HCT116 (cell line): ENCODE measurements at regions not wholly inside any gene's neighbourhood (a gene's known extent, or its start where the extent isn't known, plus 50 kb on each side); places are given as distances from the start of the nearest gene placed in this dataset.

Experiments
- ATAC-seq: fragments of 200-7000 bp; cut with Tn5 transposase; 2 replicates; pipeline ENCODE4 v1.9.1; 2020; ENCODE audit warnings: mild to moderate bottlenecking, moderate library complexity
- BruUV-seq: library from RNA; stranded (reverse); fragments of 400-500 nt; replicated peaks from 2 replicates; lab custom pipeline; 2021; lab: Mats Ljungman, UMichigan
- CTCF ChIA-PET: fragments of 300-600 bp; sonication (Branson Sonifier 250); formaldehyde crosslinking; loops from one replicate; lab custom pipeline; 2021; ENCODE audit warnings: antibody characterized with exemption; lab: Charles Lee
- POLR2A ChIA-PET: fragments of 300-600, 350-600 bp; sonication (Branson Sonifier 250); formaldehyde crosslinking; loops from one replicate; lab custom pipeline; 2021; ENCODE audit warnings: antibody characterized with exemption; lab: Charles Lee
- RAD21 ChIA-PET, 2 experiments: fragments of 300-600 bp; sonication (Branson Sonifier 250); formaldehyde crosslinking; loops; one replicate each; lab custom pipeline; 2023; ENCODE audit warnings: low total read pairs in 2 of 2; ENCODE audit not compliant: uncharacterized antibody in 2 of 2, unreplicated experiment in 2 of 2, low non-redundant PET in 1 of 2; lab: Charles Lee
- DNase-seq: peaks from one replicate; pipeline ENCODE4 v3.0.0-alpha.2; 2010; ENCODE audit warnings: low read depth, low spot score
- H2AFZ ChIP-seq: fragments of 200-600 bp; shearing (Covaris generic), sonication (generic); 2 replicates; pipeline ENCODE4 v1.6.1; 2017; ENCODE audit warnings: low read depth, mixed run types, mixed read lengths, antibody characterized with exemption, low read length; ENCODE audit not compliant: poor library complexity, severe bottlenecking
- H3K27ac ChIP-seq: 2 replicates; pipeline ENCODE4 v1.5.1; 2012; ENCODE audit warnings: low read depth, low read length
- H3K27me3 ChIP-seq: fragments of 200-600 bp; sonication (generic); 2 replicates; pipeline ENCODE4 v1.6.1; 2016; ENCODE audit warnings: mixed run types, low read length, mixed read lengths; ENCODE audit not compliant: insufficient read depth
- H3K36me3 ChIP-seq, 2 experiments: fragments of 200-500 bp in 1 of 2; fragments of 200-600 bp in 1 of 2; sonication (Bioruptor generic) in 1 of 2; sonication (generic) in 1 of 2; 2 replicates each; pipeline versions ENCODE4 v1.5.1 to v1.6.1; 2014 to 2016; ENCODE audit warnings: low read length in 2 of 2, inconsistent platforms in 1 of 2, mixed read lengths in 1 of 2, mixed run types in 1 of 2; ENCODE audit not compliant: insufficient read depth in 2 of 2, control insufficient read depth in 1 of 2
- H3K4me1 ChIP-seq, 2 experiments: fragments of 200-600 bp in 1 of 2; sonication (generic) in 1 of 2; 2 replicates each; pipeline versions ENCODE4 v1.5.1 to v1.6.1; 2012 to 2017; ENCODE audit warnings: low read length in 2 of 2, inconsistent platforms in 1 of 2, mild to moderate bottlenecking in 1 of 2, mixed read lengths in 1 of 2, mixed run types in 1 of 2, moderate library complexity in 1 of 2; ENCODE audit not compliant: insufficient read depth in 2 of 2, control insufficient read depth in 1 of 2
- H3K4me2 ChIP-seq: fragments of 200-600 bp; sonication (generic); 2 replicates; pipeline ENCODE4 v1.6.1; 2017; ENCODE audit warnings: mixed run types, low read length, mixed read lengths
- H3K4me3 ChIP-seq, 2 experiments: fragments of 200-600 bp in 1 of 2; sonication (generic) in 1 of 2; replicated peaks in 1 of 2; 2 replicates each; pipeline ENCODE4 v1.5.1; 2011 to 2016; ENCODE audit warnings: low read length in 2 of 2, control low read depth in 1 of 2, low read depth in 1 of 2, mild to moderate bottlenecking in 1 of 2, mixed read lengths in 1 of 2, mixed run types in 1 of 2
- H3K79me2 ChIP-seq: fragments of 200-600 bp; sonication (generic); 2 replicates; pipeline ENCODE4 v1.6.1; 2017; ENCODE audit warnings: mild to moderate bottlenecking, mixed run types, low read length, moderate library complexity, mixed read lengths; ENCODE audit not compliant: insufficient read depth
- H3K9ac ChIP-seq: fragments of 200-600 bp; sonication (generic); 2 replicates; pipeline ENCODE4 v1.6.1; 2016; ENCODE audit warnings: low read length, mixed read lengths
- H3K9me2 ChIP-seq: fragments of 200-600 bp; sonication (generic), shearing (Covaris generic); 2 replicates; pipeline ENCODE4 v1.6.1; 2017; ENCODE audit warnings: mixed run types, mild to moderate bottlenecking, moderate library complexity; ENCODE audit not compliant: insufficient read depth
- H3K9me3 ChIP-seq, 2 experiments: fragments of 200-500 bp in 1 of 2; fragments of 200-600 bp in 1 of 2; sonication (Bioruptor generic) in 1 of 2; sonication (generic) in 1 of 2; 2 replicates each; pipeline ENCODE4 v1.6.1; 2014 to 2017; ENCODE audit warnings: low read length in 2 of 2, mixed read lengths in 2 of 2, inconsistent platforms in 1 of 2, low read depth in 1 of 2, mild to moderate bottlenecking in 1 of 2, mixed run types in 1 of 2, moderate library complexity in 1 of 2; ENCODE audit not compliant: control insufficient read depth in 1 of 2, insufficient read depth in 1 of 2
- H4K20me1 ChIP-seq: fragments of 200-600 bp; sonication (generic), shearing (Covaris generic); 2 replicates; pipeline ENCODE4 v1.6.1; 2017; ENCODE audit warnings: mixed run types, mild to moderate bottlenecking, moderate library complexity; ENCODE audit not compliant: insufficient read depth
- CBX3 ChIP-seq: IDR thresholded peaks from 2 replicates; pipeline ENCODE4 v1.6.1; 2012; ENCODE audit warnings: low read depth
- CEBPB ChIP-seq: IDR thresholded peaks from 2 replicates; pipeline ENCODE4 v1.6.1; 2012; ENCODE audit warnings: low read depth
- EGR1 ChIP-seq: IDR thresholded peaks from 2 replicates; pipeline ENCODE4 v1.6.1; 2012; ENCODE audit warnings: low read depth
- FOSL1 ChIP-seq: IDR thresholded peaks from 2 replicates; pipeline ENCODE4 v1.6.1; 2012; ENCODE audit warnings: low read depth
- POLR2A ChIP-seq: IDR thresholded peaks from 2 replicates; pipeline ENCODE4 v1.7.0; 2011; ENCODE audit warnings: borderline replicate concordance; ENCODE audit not compliant: insufficient read depth, insufficient read length; ENCODE audit errors: extremely low read depth
- POLR2AphosphoS5 ChIP-seq: IDR thresholded peaks from 2 replicates; pipeline ENCODE4 v1.6.1; 2011; ENCODE audit warnings: mild to moderate bottlenecking, low read depth, low read length, moderate library complexity
- RAD21 ChIP-seq: IDR thresholded peaks from 2 replicates; pipeline ENCODE4 v1.6.1; 2012; ENCODE audit warnings: low read depth, mild to moderate bottlenecking
- SIN3A ChIP-seq: IDR thresholded peaks from 2 replicates; pipeline ENCODE4 v1.6.1; 2012; ENCODE audit warnings: low read depth
- SP1 ChIP-seq: IDR thresholded peaks from 2 replicates; pipeline ENCODE4 v1.6.1; 2012; ENCODE audit warnings: low read depth
- SRF ChIP-seq: IDR thresholded peaks from 2 replicates; pipeline ENCODE4 v1.6.1; 2012; ENCODE audit warnings: low read depth
- YY1 ChIP-seq: IDR thresholded peaks from 2 replicates; pipeline ENCODE4 v1.6.1; 2011; ENCODE audit warnings: low read length, low read depth, moderate library complexity, mild to moderate bottlenecking; ENCODE audit not compliant: insufficient replicate concordance; ENCODE audit errors: extremely low read depth
- ZFX ChIP-seq: fragments of 450-650 bp; IDR thresholded peaks from 2 replicates; pipeline ENCODE4 v1.6.1; 2017
- intact Hi-C: fragments of 100-400 bp; cut with micrococcal nuclease; formaldehyde crosslinking; loops from 2 replicates; pipeline ENCODE4 v1.10.0; 2022
- TF ChIP-seq, protein P1 (sequence below): IDR thresholded peaks from 2 replicates; pipeline ENCODE4 v1.6.1; 2012; ENCODE audit warnings: low read depth

DNA sequence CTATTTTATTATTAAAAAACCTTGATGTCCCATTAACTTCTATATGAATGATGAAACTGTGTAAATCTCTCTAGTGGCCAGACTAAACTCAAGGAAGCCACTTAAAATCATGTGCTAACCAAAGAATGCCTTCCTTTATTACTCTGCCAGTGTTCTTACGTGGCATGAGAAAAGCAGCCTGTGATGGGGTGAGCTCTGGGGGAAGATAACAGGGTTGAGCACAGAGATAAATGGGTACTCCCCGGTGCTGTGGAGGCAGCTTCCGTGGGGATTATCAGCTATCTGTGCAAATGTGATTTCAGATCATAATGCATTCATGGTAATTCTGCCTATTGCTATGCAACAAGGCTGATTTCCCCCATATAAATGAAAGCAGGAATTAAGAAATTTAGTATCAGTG lies 181.3 kb downstream of the CAVIN4 start:
- no peaks in the 10 kb centered on the region for H4K20me1 ChIP-seq
- ATAC-seq (no peak), DNase-seq (no peak)
- BruUV-seq: no TSS peak
- intact Hi-C loops: no loop called here
- ChIA-PET CTCF (no interaction called here), RAD21 (no interaction called here), POLR2A (no interaction called here)
- no peak overlapping the region for H3K4me2 ChIP-seq
- H3K9me3 ChIP-seq: no peaks in the 10 kb centered on the region
- H3K9ac ChIP-seq: no peak overlapping the region
- H3K27me3 ChIP-seq: no peaks in the 10 kb centered on the region
- H3K4me1 ChIP-seq: no peaks in the 10 kb centered on the region
- H3K9me2 ChIP-seq: no peaks in the 10 kb centered on the region
- H2AFZ ChIP-seq: no peak overlapping the region
- no peak overlapping the region for H3K4me3 ChIP-seq
- no peaks in the 10 kb centered on the region for H3K79me2 ChIP-seq
- H3K36me3 ChIP-seq: no peaks in the 10 kb centered on the region
- no peak overlapping the region for H3K27ac ChIP-seq
- TF ChIP-seq SRF: no peak
- no peak for TF ChIP-seq SP1
- TF ChIP-seq POLR2A: no peak
- TF ChIP-seq FOSL1: no peak
- TF ChIP-seq EGR1: no peak
- no peak for TF ChIP-seq RAD21
- no peak for TF ChIP-seq YY1
- TF ChIP-seq, protein P1, sequence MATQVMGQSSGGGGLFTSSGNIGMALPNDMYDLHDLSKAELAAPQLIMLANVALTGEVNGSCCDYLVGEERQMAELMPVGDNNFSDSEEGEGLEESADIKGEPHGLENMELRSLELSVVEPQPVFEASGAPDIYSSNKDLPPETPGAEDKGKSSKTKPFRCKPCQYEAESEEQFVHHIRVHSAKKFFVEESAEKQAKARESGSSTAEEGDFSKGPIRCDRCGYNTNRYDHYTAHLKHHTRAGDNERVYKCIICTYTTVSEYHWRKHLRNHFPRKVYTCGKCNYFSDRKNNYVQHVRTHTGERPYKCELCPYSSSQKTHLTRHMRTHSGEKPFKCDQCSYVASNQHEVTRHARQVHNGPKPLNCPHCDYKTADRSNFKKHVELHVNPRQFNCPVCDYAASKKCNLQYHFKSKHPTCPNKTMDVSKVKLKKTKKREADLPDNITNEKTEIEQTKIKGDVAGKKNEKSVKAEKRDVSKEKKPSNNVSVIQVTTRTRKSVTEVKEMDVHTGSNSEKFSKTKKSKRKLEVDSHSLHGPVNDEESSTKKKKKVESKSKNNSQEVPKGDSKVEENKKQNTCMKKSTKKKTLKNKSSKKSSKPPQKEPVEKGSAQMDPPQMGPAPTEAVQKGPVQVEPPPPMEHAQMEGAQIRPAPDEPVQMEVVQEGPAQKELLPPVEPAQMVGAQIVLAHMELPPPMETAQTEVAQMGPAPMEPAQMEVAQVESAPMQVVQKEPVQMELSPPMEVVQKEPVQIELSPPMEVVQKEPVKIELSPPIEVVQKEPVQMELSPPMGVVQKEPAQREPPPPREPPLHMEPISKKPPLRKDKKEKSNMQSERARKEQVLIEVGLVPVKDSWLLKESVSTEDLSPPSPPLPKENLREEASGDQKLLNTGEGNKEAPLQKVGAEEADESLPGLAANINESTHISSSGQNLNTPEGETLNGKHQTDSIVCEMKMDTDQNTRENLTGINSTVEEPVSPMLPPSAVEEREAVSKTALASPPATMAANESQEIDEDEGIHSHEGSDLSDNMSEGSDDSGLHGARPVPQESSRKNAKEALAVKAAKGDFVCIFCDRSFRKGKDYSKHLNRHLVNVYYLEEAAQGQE: no peak
- no peak for TF ChIP-seq SIN3A
- TF ChIP-seq ZFX: no peak
- TF ChIP-seq POLR2AphosphoS5: no peak
- TF ChIP-seq CBX3: no peak
- no peak for TF ChIP-seq CEBPB
